ENCODE measurements at regions not wholly inside any gene's neighbourhood (a gene's known extent, or its start where the extent isn't known, plus 50 kb on each side); places are given as distances from the start of the nearest gene placed in this dataset.

DNA sequence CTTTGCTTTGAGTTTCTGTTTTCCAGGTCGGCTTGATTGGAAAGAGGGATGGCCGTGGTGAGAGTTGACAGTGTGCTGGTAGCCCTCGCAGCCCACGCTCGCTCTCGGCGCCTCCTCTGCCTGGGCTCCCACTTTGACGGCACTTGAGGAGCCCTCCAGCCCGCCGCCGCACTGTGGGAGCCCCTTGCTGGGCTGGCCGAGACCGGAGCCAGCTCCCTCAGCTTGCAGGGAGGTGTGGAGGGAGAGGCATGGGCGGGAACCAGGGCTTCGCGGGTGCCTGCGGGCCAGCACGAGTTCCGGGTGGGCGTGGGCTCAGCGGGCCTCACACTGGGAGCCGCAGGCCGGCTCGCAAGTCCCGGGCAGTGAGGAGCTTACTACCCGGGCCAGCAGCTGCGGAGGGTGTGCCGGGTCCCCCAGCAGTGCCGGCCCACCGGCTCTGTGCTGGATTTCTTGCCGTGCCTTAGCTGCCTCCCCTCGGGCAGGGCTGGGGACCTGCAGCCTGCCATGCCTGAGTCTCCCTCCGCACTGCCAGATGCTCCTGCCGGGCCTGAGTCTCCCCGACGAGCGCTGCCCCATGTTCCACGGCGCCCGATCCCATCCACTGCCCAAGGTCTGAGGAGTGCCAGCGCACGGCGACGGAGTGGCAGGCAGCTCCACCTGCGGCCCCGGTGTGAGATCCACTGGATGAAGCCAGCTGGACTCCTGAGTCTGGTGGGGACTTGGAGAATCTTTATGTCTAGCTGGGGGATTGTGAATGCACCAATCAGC, 166.4 kb upstream of the FAT1 start:
- DNase-seq, result no peak

DNA sequence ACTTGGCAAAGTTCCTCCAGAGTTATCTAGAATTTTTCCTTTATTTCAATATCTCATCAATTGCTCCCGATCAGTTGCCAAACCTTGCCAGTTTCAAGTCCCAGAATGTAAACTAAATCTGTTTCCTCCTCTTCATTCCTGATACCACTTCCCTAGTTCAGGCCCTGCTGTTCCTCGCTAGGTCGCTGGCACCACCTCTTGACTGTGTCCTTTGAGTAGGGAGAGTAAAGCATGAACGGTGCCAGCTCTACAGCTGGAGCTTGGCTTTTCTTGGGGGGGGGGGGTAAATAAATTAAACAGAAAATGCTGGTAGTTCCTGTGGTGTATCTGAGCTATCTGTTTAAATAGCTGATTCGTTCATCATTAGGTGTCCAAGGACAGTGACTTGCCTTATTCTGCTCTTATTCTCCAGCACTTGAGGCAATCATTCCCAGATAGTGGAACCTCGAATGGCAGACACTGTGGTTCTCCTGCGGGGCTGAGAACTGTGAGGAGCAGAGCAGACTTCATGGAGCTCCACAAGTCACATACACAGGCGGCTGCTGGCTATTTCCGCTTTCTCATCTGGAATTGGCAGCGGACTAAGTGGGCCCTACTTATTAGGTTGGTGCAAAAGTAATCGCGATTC, 168.3 kb upstream of the FAT1 start:
- no peak for DNase-seq

DNA sequence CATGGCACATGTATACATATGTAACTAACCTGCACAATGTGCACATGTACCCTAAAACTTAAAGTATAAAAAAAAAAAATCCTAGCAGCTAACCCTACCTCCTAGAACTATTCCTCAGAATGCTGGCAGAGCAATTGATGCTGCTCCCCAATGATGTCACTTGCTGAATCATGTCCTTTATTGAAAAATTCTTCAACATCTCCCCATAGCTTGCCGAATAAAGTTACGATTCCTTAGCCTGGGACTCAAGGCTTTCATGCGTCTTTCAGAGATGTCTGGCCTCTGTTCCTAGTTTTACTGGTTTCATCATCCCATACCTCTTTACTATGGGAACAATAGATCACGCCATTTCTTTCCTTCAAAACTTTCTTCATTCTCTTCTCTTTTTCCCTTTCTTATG, 174.7 kb upstream of the FAT1 start:
- DNase-seq, result no peak

DNA sequence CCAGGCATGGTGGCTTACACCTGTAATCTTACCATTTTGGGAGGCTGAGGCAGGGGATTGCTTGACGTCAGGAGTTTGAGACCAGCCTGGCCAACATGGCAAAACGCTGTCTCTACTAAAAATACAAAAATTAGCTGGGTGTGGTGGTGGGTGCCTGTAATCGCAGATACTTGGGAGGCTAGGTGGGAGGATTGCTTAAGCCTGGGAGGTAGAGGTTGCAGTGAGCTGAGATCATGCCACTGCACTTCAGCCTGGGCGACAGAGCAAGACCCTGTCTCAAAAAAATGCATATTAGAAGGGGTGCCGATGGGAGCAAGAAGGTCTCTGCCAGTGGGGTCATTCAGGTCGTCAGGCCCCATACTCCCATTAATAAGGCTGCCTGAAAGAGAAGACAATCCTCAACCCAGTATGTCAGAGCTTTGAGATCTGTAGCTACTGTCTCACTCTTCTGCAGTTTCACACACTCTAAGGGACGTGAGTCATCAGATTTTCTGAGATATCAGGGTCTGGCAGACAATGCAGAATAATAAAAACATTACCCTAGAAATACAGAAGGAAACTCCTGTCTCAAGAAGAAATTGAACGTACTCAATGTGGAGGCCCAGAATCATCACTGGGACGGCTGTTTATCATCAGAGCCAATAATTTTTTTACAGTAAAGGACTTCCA, 176.7 kb upstream of the FAT1 start:
- DNase-seq, result no peak

DNA sequence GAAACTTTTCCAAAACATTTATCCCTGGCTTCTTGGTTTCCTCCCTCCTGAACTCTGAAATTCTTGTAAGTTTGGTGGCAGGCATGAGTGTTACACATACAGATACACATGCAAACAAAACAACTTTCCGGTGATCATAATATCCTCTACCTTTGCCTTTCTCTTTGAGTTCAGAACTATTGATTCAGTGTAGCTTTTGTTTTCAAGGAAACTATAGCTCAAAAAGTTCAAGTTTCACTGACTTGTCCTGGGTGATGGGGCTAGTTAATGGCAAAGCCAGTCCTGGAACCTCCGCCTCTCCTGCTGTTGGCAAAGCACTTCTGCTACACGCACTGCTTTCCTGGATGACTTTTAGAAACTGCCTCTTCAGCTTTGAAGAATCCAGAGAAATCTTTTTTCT, 177.3 kb upstream of the FAT1 start:
- no peak for DNase-seq

DNA sequence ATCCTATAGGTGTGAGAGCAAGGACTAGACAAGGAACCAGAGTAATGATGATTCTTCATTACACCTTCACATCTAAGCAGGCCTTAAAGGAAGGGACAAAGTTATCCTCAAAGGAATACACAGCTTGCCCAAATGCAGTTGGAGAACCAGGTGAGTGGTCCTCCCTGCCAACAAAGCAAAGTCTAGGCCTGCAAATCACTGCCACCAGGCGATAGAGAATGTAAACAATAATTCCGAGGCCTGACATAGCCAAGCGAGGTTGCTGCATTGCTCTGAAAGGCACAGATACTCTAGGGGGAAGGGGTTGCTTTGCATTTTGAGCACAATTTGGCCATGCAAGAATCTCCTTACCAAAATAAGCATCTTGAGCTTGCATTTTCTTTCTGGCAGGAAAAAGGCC, 178.2 kb upstream of the FAT1 start:
- DNase-seq, result no peak

DNA sequence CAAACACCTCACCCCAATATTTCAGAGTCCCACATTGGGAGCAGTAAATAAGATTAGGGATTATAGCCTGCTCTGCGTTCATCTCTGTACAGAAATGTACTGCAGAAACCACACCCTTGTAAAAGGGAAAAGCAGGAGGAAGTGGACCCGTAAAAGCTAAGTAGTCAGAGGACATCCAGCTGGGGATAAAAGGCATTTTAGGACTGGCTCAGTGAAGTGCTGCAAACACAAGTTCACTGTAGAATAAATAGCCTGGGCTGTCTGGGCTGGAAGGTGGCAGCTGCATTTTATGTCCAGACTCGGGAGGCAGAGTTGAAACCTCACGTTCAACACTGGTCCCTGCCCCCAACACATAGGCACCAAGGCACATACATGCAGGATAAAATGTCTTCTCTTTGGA, 178.7 kb upstream of the FAT1 start:
- DNase-seq, result no peak

DNA sequence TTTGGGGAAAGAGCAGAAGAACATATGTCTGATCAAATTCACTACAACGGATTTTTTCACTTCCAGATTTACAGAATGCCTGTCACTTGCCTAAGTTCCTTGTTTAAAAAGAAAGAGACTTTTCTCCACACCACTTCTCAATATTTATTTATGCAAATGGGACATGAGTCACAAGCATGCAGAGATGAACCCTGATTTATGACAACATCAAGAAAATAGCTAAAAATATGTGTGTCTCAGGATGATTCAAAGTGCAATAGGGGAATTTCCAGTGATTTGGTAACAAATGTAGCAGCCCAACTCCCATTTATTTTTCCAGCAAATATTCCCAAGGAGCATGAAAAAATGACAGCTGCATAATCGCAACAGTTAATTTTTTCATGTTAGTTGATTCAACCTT, 180.4 kb upstream of the FAT1 start:
- no peak for DNase-seq

DNA sequence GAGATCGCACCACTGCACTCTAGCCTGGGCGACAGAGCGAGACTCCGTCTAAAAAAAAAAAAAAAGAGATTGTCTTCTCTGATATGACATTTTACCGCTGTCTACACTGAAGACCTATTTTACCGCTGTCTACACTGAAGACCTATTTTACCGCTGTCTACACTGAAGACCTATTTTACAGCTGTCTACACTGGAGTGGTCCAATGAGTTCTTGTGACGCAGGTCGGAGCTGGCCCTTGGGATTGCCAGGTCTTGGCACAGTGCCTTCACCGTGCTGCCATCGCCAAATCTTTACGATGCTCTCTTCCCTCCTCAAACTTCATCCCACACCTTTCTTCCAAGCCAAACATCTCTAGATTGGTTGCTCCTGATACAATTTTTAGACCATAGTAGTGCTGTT, 183.1 kb upstream of the FAT1 start:
- no peak for DNase-seq

DNA sequence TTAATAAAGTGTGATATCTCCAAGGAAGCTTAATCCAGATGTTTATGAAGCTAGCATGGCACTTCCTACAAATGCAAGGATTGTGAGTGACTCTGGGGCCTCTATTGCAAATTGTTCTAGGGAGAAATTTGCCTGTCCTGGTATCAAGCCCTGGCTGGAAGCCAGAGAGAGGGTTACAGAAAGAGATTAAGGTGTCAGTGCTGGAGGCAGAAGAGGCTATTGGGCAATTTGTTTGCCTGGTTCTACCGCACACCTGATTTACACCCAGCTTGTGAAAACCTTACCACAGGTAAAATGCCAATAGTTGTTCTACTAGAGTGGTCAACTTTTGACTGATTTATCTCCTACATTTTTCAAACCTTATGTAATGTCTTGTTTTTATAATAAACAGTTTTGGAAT, 186.7 kb upstream of the FAT1 start:
- DNase-seq, result no peak

DNA sequence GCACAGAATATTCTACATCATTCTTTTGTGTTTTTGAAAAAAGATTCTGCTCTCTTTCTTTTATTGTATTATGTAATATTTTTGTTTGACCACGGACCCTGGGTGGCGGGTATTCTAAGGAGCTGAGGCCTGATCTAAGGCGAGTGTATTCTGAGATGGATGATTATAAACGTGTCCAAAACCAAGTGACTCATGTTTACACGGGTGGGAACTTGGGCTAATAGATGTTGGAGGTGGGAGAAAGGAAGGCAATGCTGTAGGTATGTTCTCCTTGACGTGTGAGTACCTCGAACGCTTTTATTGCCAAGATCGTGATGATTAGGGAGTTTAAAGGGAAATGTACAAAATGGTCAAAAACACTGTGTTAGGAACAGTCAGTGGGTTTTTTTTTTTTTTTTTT, 188.9 kb upstream of the FAT1 start:
- no peak for DNase-seq

DNA sequence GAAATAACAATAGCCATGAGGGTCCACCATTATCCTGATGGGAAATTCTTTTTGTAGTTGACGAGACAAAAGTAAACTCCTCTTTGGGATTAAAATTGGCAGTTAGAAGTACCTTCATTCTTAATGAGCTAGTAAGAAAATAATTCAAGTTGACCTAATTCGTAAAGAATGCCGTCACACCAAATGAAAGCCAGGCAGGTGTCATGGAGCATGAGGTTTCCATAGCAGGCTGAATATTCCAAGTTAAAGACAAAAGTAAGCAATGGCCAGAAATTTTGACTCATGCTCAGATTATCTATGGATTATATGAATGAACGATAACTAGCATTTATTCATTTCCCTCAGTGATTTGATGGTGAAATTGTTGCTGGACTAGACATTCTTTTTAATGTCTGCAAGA, 192.2 kb upstream of the FAT1 start:
- DNase-seq, result no peak

DNA sequence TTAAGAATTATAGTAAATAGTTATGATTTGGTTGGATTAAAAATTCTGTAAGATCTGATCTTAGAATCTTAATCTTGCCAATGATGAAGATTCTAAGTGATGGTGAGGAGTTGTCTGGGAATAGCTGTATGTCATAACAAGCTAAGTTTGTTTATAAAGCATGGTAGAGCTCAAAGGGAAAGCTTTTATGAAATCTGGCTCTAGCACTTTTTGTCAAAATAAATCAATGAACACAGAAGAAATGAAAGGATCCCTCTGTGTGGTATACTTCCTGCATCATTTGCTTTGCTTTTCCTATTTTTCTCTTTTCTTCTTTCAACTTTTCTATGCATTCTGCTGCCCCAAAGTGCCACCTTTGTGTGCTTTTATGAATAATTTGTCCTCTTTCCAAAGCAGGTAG, 193.5 kb upstream of the FAT1 start:
- no peak for DNase-seq

DNA sequence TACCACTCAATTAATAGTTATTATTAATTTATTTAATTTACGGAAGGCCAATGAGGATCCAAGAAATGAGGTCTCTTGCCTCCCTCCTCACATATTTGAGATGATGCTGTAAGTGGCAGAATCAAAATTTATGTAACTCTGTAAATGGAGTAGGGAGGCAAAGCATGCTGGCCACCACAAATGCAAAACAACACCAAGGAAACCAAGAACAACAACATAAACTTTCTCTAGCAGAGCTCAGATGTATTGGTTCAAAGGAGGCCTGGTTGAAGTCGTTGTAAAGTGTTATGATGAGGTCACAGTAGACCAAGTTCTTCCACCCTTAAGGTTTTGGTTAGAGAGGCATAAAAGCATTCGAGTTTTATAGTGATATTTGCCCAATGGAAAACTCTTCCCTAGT, 194.8 kb upstream of the FAT1 start:
- no peak for DNase-seq

DNA sequence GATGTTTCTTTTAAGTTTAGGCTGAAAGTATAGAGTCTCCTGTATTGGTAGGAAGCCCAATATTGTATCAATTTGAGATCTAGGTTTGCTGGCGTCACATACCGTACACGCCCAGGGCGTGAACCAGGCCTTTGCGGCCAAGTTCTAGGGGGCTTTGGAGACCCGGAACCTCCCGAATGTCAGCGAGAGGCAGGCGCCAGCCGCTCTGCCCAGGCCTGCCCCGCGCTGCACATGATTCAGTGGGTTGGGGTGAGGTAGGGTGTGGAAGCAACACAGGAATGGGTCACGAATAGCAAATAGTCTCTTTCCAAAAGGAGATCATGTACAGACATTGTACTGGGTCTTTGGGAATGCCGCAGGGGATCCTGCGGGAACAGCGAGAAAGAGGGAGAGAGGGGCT, 195.7 kb upstream of the FAT1 start:
- no peak for DNase-seq

DNA sequence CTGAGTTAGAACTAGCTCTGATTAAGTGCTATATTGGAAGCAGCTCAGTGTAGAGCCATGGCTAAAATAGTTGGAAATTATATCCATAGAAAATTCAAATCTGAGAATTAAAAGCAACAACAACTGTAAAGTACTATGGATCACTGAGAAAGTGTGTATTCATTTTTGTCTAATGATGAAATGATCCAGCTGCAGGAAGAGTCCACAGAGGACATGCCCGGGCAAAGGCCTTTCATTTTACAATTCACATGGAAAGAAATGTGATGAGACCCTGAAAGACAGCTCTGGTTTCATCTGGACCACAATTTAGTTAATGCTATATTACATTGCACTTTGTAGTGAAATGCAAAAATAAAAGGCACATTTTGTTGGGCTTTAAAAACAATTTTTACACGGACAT, 196.8 kb upstream of the FAT1 start:
- DNase-seq, result no peak

DNA sequence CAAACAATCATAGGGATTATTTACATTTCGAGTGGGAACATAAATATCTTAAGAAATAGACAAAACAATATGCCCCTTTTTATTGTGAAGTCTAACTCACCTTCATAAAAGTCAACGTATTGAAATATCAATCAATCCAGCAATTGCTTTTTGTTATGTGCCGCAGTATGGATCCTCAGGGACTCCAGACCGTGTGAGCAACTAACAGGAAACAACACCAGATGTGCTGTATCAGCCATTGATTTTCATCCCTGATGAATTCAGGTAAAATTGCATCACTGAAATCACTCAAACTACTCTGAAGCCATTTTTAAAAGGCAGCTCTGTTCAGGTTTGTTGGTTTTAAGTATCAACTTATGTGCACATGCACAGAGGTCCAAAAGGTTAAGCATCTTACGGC, 197.3 kb upstream of the FAT1 start:
- no peak for DNase-seq

DNA sequence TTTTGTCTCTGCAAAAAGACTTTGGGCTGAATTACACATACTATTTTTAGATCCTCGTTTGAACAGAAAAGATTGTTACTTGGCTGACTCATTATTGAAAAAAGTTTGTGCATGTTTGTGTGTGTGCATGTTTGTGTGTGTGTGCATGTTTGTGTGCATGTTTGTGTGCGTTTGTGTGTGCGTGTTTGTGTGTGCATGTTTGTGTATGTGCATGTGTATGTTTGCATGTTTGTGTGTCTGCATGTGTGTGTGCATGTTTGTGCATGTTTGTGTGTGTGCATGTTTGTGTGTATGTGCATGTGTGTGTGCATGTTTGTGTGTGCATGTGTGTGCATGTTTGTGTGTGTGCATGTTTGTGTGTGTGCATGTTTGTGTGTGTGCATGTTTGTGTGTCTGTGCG, 201.1 kb upstream of the FAT1 start:
- DNase-seq, result no peak

DNA sequence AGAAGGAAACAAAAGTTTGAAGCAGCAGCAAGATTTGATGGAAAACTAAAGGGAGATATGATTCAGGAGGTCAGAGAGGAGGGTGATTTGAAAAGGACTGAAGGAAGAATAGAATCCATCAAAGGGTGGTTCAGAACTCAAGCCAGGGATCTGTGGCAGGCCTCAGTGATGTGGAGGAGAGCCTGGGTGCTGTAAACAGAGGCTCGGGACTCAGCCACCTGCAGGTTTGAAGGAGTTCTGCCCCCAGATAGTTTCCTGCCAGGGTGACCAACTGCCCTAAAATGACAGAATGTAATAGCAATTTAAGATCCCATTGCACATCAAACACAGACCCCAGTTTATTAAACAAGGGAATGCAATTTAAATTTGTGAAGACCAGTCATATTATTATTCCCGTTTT, 204.0 kb upstream of the FAT1 start:
- no peak for DNase-seq

DNA sequence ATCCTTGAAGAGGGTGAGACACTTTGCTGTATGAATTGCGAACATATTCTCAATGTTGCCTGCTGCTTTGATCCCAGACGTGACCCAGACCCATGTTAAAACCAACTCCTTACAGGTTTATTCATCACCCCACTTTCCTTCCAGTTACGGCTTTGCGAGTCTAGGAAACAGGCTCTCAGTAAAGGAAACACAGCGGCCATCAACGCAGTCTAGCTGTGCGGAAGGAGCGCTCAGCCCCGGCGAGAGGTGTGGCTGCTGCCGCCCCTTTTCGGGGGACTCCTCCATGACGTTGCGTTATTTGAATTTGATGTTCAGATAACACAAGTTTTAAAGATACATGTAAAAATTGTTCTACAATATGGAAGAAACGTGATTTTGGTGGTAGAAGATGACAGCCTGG, 206.4 kb upstream of the FAT1 start:
- DNase-seq, result no peak

DNA sequence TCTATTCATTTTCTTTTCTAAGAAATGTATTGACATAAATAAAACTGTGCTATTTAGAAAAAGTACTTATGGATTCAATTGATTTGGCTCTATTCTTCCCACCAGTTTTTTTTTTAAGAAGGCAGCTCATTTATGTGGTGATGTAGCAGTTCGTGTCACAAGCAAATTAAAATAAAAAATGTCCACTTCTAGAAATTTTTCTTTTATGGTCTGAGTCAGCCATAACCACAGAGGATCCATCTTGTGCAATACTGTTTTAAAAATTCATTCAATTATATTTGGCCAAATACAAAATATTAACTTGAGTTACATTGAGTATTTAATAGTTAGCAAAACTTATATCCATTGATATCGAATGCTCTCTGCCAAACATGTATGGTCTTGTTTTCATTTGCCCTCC, 207.9 kb upstream of the FAT1 start:
- DNase-seq, result no peak

DNA sequence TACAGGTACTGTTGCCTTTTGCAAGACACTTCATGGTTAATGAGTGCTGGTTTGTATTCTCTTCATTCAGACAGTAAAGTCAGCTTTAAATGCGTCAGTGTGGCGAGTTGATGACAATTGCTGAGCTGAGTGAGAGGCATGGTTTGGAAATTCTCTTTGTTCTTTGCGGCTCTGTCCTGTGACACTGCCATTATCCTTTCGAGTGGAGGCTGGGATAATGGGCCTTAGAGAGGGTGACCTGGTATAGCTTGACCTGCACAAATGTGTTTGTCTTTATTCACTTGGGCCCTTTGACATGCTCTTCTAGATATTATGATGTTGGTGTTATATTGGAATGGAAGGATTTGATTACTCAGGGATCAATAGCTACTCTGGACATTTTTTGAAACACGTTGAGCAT, 208.5 kb upstream of the FAT1 start:
- no peak for DNase-seq

DNA sequence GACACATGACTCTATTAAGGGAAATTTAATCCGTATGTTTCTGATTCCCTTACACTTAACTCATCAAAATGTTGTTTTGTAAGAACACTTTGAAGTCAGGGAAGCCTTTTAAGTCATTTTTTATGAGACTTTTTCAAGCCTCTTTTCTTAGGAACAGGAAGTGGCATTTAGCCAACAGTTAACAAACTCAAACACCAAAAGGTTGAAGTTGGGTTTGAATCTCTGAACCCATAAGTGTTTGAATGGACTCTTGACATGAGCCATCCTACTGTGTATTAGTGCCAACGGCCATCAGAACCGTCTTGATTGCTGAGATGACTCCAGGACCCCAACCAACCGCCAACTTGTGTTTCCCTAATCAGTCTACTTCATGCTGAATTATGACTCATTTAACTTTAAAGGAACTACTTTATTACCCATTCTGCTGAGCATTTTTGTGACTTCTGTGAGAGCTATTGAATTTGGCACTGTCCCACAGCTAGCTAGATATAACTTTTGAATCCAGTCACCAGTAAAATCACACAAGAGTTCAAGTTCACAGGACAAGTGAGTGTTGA, 209.1 kb upstream of the FAT1 start:
- no peak for DNase-seq

DNA sequence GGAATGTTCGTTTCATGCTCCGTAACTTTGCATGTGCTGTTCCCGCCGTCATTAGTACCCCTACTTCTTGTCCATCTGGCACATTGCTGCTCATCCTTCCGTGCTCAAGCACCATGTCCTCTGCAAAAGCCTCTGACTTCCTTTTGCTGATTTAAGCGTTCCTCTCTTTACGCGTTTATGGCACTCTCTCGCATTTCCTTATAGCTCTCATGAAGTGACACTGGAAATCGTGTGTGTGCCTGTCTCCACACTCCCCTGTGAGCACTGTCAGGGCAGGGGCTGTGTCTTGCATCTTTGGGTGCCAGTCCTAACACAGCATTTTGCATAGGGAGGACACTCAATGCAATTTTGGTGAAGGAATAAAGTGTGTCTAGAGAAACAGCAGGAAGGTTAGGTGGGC, 210.6 kb upstream of the FAT1 start:
- DNase-seq, result no peak

Measured in CD4-positive, alpha-beta T cell treated with Interleukin-17A for 1 hour (primary cell).